ENCODE measurements at regions not wholly inside any gene's neighbourhood (a gene's known extent, or its start where the extent isn't known, plus 50 kb on each side); places are given as distances from the start of the nearest gene placed in this dataset.
A peak's percentile ranks its signal among the peaks of the same experiment; 100 is the strongest.

GRCh38 chr2:19746611-19747309 is 155.0 kb downstream of the TTC32 start:
- 73% methylated on average over 13 of the region's 13 CpGs for WGBS (ENCODE audit: insufficient coverage)
- Histone ChIP-seq H3K4me3 (ENCODE audit: low read depth, low read length) (no peak overlapping the region), H3K9me3 (ENCODE audit: control insufficient read depth, insufficient read depth, low read length) (no peaks in the 10 kb centered on the region), H3K36me3 (ENCODE audit: control insufficient read depth, insufficient read depth, low read length) (no peaks in the 10 kb centered on the region), H3K27me3 (ENCODE audit: control insufficient read depth, insufficient read depth, low read length) (no peaks in the 10 kb centered on the region), H3K27ac (ENCODE audit: low read depth, low read length) (no peak overlapping the region), H3K4me1 (ENCODE audit: control insufficient read depth, insufficient read depth, low read length) (no peaks in the 10 kb centered on the region)
- DNase-seq (ENCODE audit: low read depth in 4 of 6, low spot score in 6 of 6) = no peak

- Histone ChIP-seq H3K27ac (ENCODE audit: low read depth, low read length) (no peak overlapping the region), H3K36me3 (ENCODE audit: control insufficient read depth, insufficient read depth, low read length) (no peaks in the 10 kb centered on the region), H3K27me3 (ENCODE audit: control insufficient read depth, insufficient read depth, low read length) (no peaks in the 10 kb centered on the region), H3K4me1 (ENCODE audit: control insufficient read depth, insufficient read depth, low read length) (no peaks in the 10 kb centered on the region), H3K4me3 (ENCODE audit: low read depth, low read length) (no peak overlapping the region), H3K9me3 (ENCODE audit: control insufficient read depth, insufficient read depth, low read length) (no peaks in the 10 kb centered on the region)
- 94% methylated on average over 2 of the region's 8 CpGs for WGBS (ENCODE audit: insufficient coverage)
- DNase-seq (ENCODE audit: low read depth in 4 of 6, low spot score in 6 of 6) = no peak
Measured at GRCh38 chr2:19746137-19746600, 155.6 kb downstream of the TTC32 start.

GRCh38 chr2:19745318-19746136 is 156.3 kb downstream of the TTC32 start:
- H3K4me3 ChIP-seq (ENCODE audit: low read depth, low read length) = no peak overlapping the region
- WGBS (ENCODE audit: insufficient coverage) = 90% methylated on average over 17 of the region's 17 CpGs
- H3K4me1 ChIP-seq (ENCODE audit: control insufficient read depth, insufficient read depth, low read length) = no peaks in the 10 kb centered on the region
- H3K27ac ChIP-seq (ENCODE audit: low read depth, low read length) = no peak overlapping the region
- no peaks in the 10 kb centered on the region for H3K36me3 ChIP-seq (ENCODE audit: control insufficient read depth, insufficient read depth, low read length)
- H3K9me3 ChIP-seq (ENCODE audit: control insufficient read depth, insufficient read depth, low read length) = no peaks in the 10 kb centered on the region
- DNase-seq (ENCODE audit: low read depth in 4 of 6, low spot score in 6 of 6) = no peak
- no peaks in the 10 kb centered on the region for H3K27me3 ChIP-seq (ENCODE audit: control insufficient read depth, insufficient read depth, low read length)

GRCh38 chr2:19744456-19745199 is 157.2 kb downstream of the TTC32 start:
- Histone ChIP-seq H3K36me3 (ENCODE audit: control insufficient read depth, insufficient read depth, low read length) (no peaks in the 10 kb centered on the region), H3K27me3 (ENCODE audit: control insufficient read depth, insufficient read depth, low read length) (no peaks in the 10 kb centered on the region), H3K4me1 (ENCODE audit: control insufficient read depth, insufficient read depth, low read length) (no peaks in the 10 kb centered on the region), H3K27ac (ENCODE audit: low read depth, low read length) (no peak overlapping the region), H3K4me3 (ENCODE audit: low read depth, low read length) (no peak overlapping the region), H3K9me3 (ENCODE audit: control insufficient read depth, insufficient read depth, low read length) (no peaks in the 10 kb centered on the region)
- 94% methylated on average over 7 of the region's 8 CpGs for WGBS (ENCODE audit: insufficient coverage)
- DNase-seq (ENCODE audit: low read depth in 4 of 6, low spot score in 6 of 6) = no peak

- no peaks in the 10 kb centered on the region for H3K9me3 ChIP-seq (ENCODE audit: control insufficient read depth, insufficient read depth, low read length)
- H3K27me3 ChIP-seq (ENCODE audit: control insufficient read depth, insufficient read depth, low read length) = no peaks in the 10 kb centered on the region
- H3K27ac ChIP-seq (ENCODE audit: low read depth, low read length) = no peak overlapping the region
- H3K4me3 ChIP-seq (ENCODE audit: low read depth, low read length) = no peak overlapping the region
- no peaks in the 10 kb centered on the region for H3K36me3 ChIP-seq (ENCODE audit: control insufficient read depth, insufficient read depth, low read length)
- WGBS (ENCODE audit: insufficient coverage) = 97% methylated on average over 4 of the region's 5 CpGs
- DNase-seq (ENCODE audit: low read depth in 4 of 6, low spot score in 6 of 6) = no peak
- H3K4me1 ChIP-seq (ENCODE audit: control insufficient read depth, insufficient read depth, low read length) = no peaks in the 10 kb centered on the region
Measured at GRCh38 chr2:19743641-19744040, 158.1 kb downstream of the TTC32 start.

GRCh38 chr2:19742872-19743271 is 158.9 kb downstream of the TTC32 start:
- WGBS (ENCODE audit: insufficient coverage) = no CpG with 5 or more reads among the region's 2 CpGs
- Histone ChIP-seq H3K9me3 (ENCODE audit: control insufficient read depth, insufficient read depth, low read length) (no peaks in the 10 kb centered on the region), H3K4me3 (ENCODE audit: low read depth, low read length) (no peak overlapping the region), H3K27me3 (ENCODE audit: control insufficient read depth, insufficient read depth, low read length) (no peaks in the 10 kb centered on the region), H3K27ac (ENCODE audit: low read depth, low read length) (no peak overlapping the region), H3K4me1 (ENCODE audit: control insufficient read depth, insufficient read depth, low read length) (no peaks in the 10 kb centered on the region), H3K36me3 (ENCODE audit: control insufficient read depth, insufficient read depth, low read length) (no peaks in the 10 kb centered on the region)
- DNase-seq (ENCODE audit: low read depth in 4 of 6, low spot score in 6 of 6) = no peak

GRCh38 chr2:19739256-19739655 is 162.5 kb downstream of the TTC32 start:
- H3K4me1 ChIP-seq (ENCODE audit: control insufficient read depth, insufficient read depth, low read length) = no peaks in the 10 kb centered on the region
- H3K27ac ChIP-seq (ENCODE audit: low read depth, low read length) = no peak overlapping the region
- DNase-seq (ENCODE audit: low read depth in 4 of 6, low spot score in 6 of 6) = no peak
- WGBS (ENCODE audit: insufficient coverage) = 67% methylated on average over 1 of the region's 2 CpGs
- H3K36me3 ChIP-seq (ENCODE audit: control insufficient read depth, insufficient read depth, low read length) = no peaks in the 10 kb centered on the region
- no peaks in the 10 kb centered on the region for H3K9me3 ChIP-seq (ENCODE audit: control insufficient read depth, insufficient read depth, low read length)
- no peak overlapping the region for H3K4me3 ChIP-seq (ENCODE audit: low read depth, low read length)
- H3K27me3 ChIP-seq (ENCODE audit: control insufficient read depth, insufficient read depth, low read length) = no peaks in the 10 kb centered on the region

GRCh38 chr2:19738707-19739106 is 163.1 kb downstream of the TTC32 start:
- Histone ChIP-seq H3K4me1 (ENCODE audit: control insufficient read depth, insufficient read depth, low read length) (no peaks in the 10 kb centered on the region), H3K27ac (ENCODE audit: low read depth, low read length) (no peak overlapping the region), H3K4me3 (ENCODE audit: low read depth, low read length) (no peak overlapping the region), H3K36me3 (ENCODE audit: control insufficient read depth, insufficient read depth, low read length) (no peaks in the 10 kb centered on the region), H3K9me3 (ENCODE audit: control insufficient read depth, insufficient read depth, low read length) (no peaks in the 10 kb centered on the region), H3K27me3 (ENCODE audit: control insufficient read depth, insufficient read depth, low read length) (no peaks in the 10 kb centered on the region)
- 74% methylated on average over 10 of the region's 11 CpGs for WGBS (ENCODE audit: insufficient coverage)
- peak in 1 of 6 donors; percentile 51 for DNase-seq (ENCODE audit: low read depth in 4 of 6, low spot score in 6 of 6)

GRCh38 chr2:19736191-19736831 is 165.5 kb downstream of the TTC32 start:
- 82% methylated on average over 9 of the region's 10 CpGs for WGBS (ENCODE audit: insufficient coverage)
- Histone ChIP-seq H3K36me3 (ENCODE audit: control insufficient read depth, insufficient read depth, low read length) (no peaks in the 10 kb centered on the region), H3K4me1 (ENCODE audit: control insufficient read depth, insufficient read depth, low read length) (no peaks in the 10 kb centered on the region), H3K27me3 (ENCODE audit: control insufficient read depth, insufficient read depth, low read length) (no peaks in the 10 kb centered on the region), H3K27ac (ENCODE audit: low read depth, low read length) (no peak overlapping the region), H3K9me3 (ENCODE audit: control insufficient read depth, insufficient read depth, low read length) (no peaks in the 10 kb centered on the region), H3K4me3 (ENCODE audit: low read depth, low read length) (no peak overlapping the region)
- DNase-seq (ENCODE audit: low read depth in 4 of 6, low spot score in 6 of 6) = no peak

Data from spinal cord (tissue), 9 donors.